Thyroid gland (tissue), 4 donors: ENCODE measurements at regions not wholly inside any gene's neighbourhood (a gene's known extent, or its start where the extent isn't known, plus 50 kb on each side); places are given as distances from the start of the nearest gene placed in this dataset.

Experiments
- DNase-seq, 2 donors: peaks; one replicate each; pipeline ENCODE4 v3.0.0-alpha.2; 2019
- H3K27ac ChIP-seq, 3 donors: fragments of 200-600 bp; sonication (generic); 1 replicate in 2 of 3; 2 replicates in 1 of 3; pipeline ENCODE4 v1.5.1; 2016 to 2019; ENCODE audit warnings: mild to moderate bottlenecking in 1 of 3, moderate library complexity in 1 of 3
- H3K27me3 ChIP-seq: fragments of 200-600 bp; sonication (generic); one replicate; pipeline ENCODE4 v1.5.1; 2019
- H3K36me3 ChIP-seq, 2 donors: fragments of 200-600 bp; sonication (generic); one replicate each; pipeline ENCODE4 v1.5.1; 2016 to 2019
- H3K4me1 ChIP-seq, 2 donors: fragments of 200-600 bp; sonication (generic); one replicate each; pipeline ENCODE4 v1.5.1; 2017 to 2019
- H3K4me3 ChIP-seq, 3 donors: fragments of 200-600 bp; sonication (generic); replicated peaks in 1 of 3; 1 replicate in 2 of 3; 2 replicates in 1 of 3; pipeline ENCODE4 v1.5.1; 2016; ENCODE audit warnings: mild to moderate bottlenecking in 1 of 3
- H3K9me3 ChIP-seq: fragments of 200-600 bp; sonication (generic); one replicate; pipeline ENCODE4 v1.5.1; 2017
- POLR2A ChIP-seq, 2 donors: fragments of 450-650 bp; IDR thresholded peaks; one replicate each; pipeline ENCODE4 v1.6.1; 2017; ENCODE audit warnings: antibody characterized with exemption in 2 of 2, mild to moderate bottlenecking in 2 of 2, moderate library complexity in 1 of 2
- WGBS, 2 donors: methylation state at CpG; one replicate each; pipeline ENCODE4 v1.1.5; 2017; 5-methylcytosine and 5-hydroxymethylcytosine counted together
- intact Hi-C: fragments of 100-400 bp; cut with DNase I; formaldehyde crosslinking; loops from one replicate; pipeline ENCODE4 v1.15.1; 2023
- TF ChIP-seq, protein P1 (sequence below), 6 experiments: fragments of 200-600 bp in 3 of 6; fragments of 450-650 bp in 3 of 6; sonication (generic) in 3 of 6; IDR thresholded peaks; one replicate each; pipeline ENCODE4 v1.5.1; 2016 to 2019; ENCODE audit warnings: antibody characterized with exemption in 6 of 6, mild to moderate bottlenecking in 2 of 6, inconsistent platforms in 1 of 6, moderate library complexity in 1 of 6

DNA sequence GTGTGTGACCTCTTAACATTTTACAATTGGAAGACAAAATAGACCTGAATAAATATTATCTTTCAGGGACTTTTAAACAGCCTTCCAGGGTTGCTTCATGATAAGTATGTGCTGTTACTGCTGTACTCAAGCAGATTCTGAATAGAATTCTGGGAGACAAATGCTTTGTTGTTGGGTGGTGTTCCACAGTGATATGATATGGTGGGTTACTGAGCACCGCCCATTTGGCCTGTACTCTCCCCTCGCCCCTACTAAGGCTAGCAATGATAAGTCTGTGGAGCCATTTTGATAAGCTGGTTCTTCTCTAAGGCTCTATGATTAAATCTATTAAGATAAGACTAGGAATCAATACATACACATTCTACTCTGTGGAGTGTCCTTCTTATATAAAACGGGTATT is 89.8 kb upstream of the ITGA4 start:
- Histone ChIP-seq H3K27me3 (no peaks in the 10 kb centered on the region), H3K4me3 (no peak overlapping the region), H3K27ac (no peak overlapping the region), H3K36me3 (no peaks in the 10 kb centered on the region), H3K9me3 (no peaks in the 10 kb centered on the region), H3K4me1 (no peaks in the 10 kb centered on the region)
- WGBS, 2 donors, result 90 to 95% methylated on average over 3 of the region's 3 CpGs
- no peak for DNase-seq
- TF ChIP-seq POLR2A (IDR thresholded peaks at IDR 0.05), result no peak
- TF ChIP-seq, protein P1, sequence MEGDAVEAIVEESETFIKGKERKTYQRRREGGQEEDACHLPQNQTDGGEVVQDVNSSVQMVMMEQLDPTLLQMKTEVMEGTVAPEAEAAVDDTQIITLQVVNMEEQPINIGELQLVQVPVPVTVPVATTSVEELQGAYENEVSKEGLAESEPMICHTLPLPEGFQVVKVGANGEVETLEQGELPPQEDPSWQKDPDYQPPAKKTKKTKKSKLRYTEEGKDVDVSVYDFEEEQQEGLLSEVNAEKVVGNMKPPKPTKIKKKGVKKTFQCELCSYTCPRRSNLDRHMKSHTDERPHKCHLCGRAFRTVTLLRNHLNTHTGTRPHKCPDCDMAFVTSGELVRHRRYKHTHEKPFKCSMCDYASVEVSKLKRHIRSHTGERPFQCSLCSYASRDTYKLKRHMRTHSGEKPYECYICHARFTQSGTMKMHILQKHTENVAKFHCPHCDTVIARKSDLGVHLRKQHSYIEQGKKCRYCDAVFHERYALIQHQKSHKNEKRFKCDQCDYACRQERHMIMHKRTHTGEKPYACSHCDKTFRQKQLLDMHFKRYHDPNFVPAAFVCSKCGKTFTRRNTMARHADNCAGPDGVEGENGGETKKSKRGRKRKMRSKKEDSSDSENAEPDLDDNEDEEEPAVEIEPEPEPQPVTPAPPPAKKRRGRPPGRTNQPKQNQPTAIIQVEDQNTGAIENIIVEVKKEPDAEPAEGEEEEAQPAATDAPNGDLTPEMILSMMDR (IDR thresholded peaks at IDR 0.05), result no peak
- intact Hi-C loops, result no loop called here

DNA sequence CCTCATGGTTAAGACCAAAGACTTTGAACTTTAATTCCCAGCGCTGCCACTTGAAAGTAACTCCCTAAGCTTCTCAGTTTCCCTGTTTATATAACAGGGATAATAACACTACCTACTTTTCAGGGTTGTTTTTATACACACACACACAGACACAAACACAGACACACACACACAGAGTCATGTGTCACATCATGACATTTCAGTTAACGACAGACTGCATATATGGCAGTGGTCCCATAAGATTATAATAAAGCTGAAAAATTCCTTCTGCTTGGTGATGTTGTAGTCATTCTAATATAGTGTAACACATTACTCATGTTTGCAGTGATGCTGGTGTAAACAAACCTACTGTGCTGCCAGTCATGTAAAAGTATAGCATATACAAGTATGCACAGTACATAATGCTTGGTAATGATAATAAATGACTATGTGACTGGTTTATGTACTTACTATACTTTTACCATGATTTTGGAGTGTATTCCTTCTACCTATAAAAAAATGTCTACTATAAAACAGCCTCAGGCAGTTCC is 89.2 kb upstream of the ITGA4 start:
- DNase-seq, result no peak
- TF ChIP-seq, protein P1 (IDR thresholded peaks at IDR 0.05), result no peak
- no peak for TF ChIP-seq POLR2A (IDR thresholded peaks at IDR 0.05)

DNA sequence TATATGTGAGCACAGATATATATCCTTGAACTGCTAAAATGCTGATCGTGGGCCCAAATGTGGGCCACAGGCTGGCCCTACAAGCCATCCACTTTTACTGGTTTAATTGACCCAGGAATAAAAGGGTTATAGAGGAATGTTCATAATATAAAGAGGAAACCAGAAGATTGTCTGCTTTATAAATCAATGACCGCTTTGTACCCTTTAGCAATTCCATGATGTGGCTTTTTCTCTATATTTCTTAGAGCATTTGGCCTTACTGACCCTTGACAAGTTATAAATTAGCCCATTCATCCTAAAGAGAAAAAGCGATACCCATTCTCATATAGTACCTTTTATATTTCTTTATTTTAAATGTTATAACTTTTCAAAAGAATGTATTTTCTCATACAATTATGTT is 87.1 kb upstream of the ITGA4 start:
- 79 to 82% methylated on average over 3 of the region's 3 CpGs for WGBS, 2 donors

More for the DNA sequence above, 89.2 kb upstream of the ITGA4 start:
- intact Hi-C loops, result no loop called here
- 89 to 92% methylated on average over 2 of the region's 2 CpGs for WGBS, 2 donors
- no peaks in the 10 kb centered on the region for H3K27me3 ChIP-seq
- H3K36me3 ChIP-seq, result no peaks in the 10 kb centered on the region
- no peaks in the 10 kb centered on the region for H3K9me3 ChIP-seq
- H3K4me3 ChIP-seq, result no peak overlapping the region
- no peak overlapping the region for H3K27ac ChIP-seq
- no peaks in the 10 kb centered on the region for H3K4me1 ChIP-seq

DNA sequence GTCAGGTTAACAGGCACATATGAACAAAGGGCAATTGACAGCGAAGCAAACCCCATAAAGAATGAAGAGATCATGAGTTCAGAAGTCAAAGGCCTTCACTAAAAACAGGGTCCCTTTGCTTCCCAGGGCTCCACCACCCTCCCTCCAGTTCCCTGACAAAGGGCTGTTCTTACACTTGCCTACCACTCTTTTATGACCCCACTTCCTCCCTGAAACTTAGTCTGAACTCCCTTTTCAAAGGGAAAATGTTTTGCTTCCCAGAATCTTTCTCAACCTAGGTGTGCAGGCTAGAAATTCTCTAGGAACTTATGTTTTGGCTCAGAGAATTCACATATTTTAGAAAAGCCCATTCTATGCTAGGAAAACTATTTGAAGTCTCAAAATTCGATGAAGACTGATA is 86.0 kb upstream of the ITGA4 start:
- Histone ChIP-seq H3K27ac (no peak overlapping the region), H3K4me1 (no peaks in the 10 kb centered on the region), H3K4me3 (no peak overlapping the region), H3K36me3 (no peaks in the 10 kb centered on the region), H3K27me3 (no peaks in the 10 kb centered on the region), H3K9me3 (no peaks in the 10 kb centered on the region)
- no peak for TF ChIP-seq POLR2A (IDR thresholded peaks at IDR 0.05)
- TF ChIP-seq, protein P1 (IDR thresholded peaks at IDR 0.05), result no peak
- no peak for DNase-seq
- intact Hi-C loops, result no loop called here
- WGBS, 2 donors, result 85 to 90% methylated on average over 2 of the region's 2 CpGs

More for the DNA sequence above, 87.1 kb upstream of the ITGA4 start:
- no peak for DNase-seq
- Histone ChIP-seq H3K9me3 (no peaks in the 10 kb centered on the region), H3K27me3 (no peaks in the 10 kb centered on the region), H3K4me1 (no peaks in the 10 kb centered on the region), H3K4me3 (no peak overlapping the region), H3K27ac (no peak overlapping the region), H3K36me3 (no peaks in the 10 kb centered on the region)
- TF ChIP-seq POLR2A (IDR thresholded peaks at IDR 0.05), result no peak
- TF ChIP-seq, protein P1 (IDR thresholded peaks at IDR 0.05), result no peak
- intact Hi-C loops, result no loop called here

DNA sequence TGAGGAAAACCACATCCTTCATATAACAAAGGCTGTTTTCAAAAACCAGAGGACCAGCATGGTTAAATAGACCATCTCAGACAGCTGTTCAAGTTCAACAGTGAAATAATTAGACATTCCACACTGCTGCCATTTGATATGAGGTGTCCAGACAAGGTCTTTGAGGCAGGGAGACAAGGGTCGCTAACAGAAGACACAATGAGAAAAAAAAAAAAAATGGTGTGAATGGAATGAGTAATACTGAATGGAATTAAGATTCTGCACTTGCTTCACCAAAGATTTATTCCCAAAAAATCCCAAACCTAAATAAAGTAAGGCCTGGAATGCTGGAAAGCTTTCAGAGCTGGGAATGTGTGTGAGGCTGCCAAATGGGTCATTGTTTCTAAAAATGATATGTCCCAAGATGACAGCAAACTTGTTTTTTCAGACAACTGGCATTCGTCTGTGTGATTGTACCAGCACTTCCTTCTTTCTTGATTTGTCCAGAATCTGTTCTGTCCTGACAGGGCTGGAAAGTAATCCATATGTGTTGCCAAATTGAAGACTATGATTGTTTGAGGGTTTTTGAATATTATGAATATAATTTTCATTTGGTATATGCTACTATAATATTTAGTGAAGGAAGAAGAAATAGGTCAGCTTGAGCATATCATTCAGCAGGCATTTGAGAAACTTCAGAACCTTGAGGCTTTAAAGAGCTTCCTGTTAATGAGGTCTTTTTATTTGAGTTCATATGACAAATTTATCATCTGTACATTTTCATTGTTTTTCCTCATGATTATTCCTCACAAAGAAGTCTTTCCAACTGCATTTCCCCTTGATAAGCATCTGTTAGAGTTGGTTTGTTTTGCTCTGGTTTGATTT is 85.2 kb upstream of the ITGA4 start:
- H3K27ac ChIP-seq, result no peak overlapping the region
- TF ChIP-seq POLR2A (IDR thresholded peaks at IDR 0.05), result no peak
- TF ChIP-seq, protein P1 (IDR thresholded peaks at IDR 0.05), result no peak
- H3K27me3 ChIP-seq, result no peaks in the 10 kb centered on the region
- intact Hi-C loops, result no loop called here
- H3K36me3 ChIP-seq, result no peaks in the 10 kb centered on the region
- WGBS, 2 donors, result 46 to 50% methylated on average over 2 of the region's 2 CpGs
- H3K9me3 ChIP-seq, result no peaks in the 10 kb centered on the region
- H3K4me3 ChIP-seq, result no peak overlapping the region
- H3K4me1 ChIP-seq, result no peaks in the 10 kb centered on the region
- no peak for DNase-seq
